AG09319 (cell line): ENCODE measurements at regions not wholly inside any gene's neighbourhood (a gene's known extent, or its start where the extent isn't known, plus 50 kb on each side); places are given as distances from the start of the nearest gene placed in this dataset.

Source experiments
- DNase-seq: peaks from one replicate; pipeline ENCODE4 v3.0.0-alpha.2; 2010; ENCODE audit warnings: low read depth; ENCODE audit errors: extremely low read depth
- CTCF ChIP-seq: IDR thresholded peaks from 2 replicates; pipeline ENCODE4 v1.5.1; 2011; ENCODE audit warnings: low read depth, mild to moderate bottlenecking, inconsistent platforms, low read length, moderate library complexity

GRCh38 chr5:8289779-8290178, 420.8 kb downstream of the MTRR start:
- no peak for TF ChIP-seq CTCF
- no peak for DNase-seq

GRCh38 chr5:8290721-8291120, 421.8 kb downstream of the MTRR start:
- no peak for TF ChIP-seq CTCF
- DNase-seq, result no peak

- no peak for DNase-seq
- TF ChIP-seq CTCF, result no peak
These were observed 422.7 kb downstream of the MTRR start for GRCh38 chr5:8291641-8292040.

GRCh38 chr5:8295141-8295540, 426.2 kb downstream of the MTRR start:
- TF ChIP-seq CTCF, result no peak
- DNase-seq, result no peak

- no peak for DNase-seq
- TF ChIP-seq CTCF, result no peak
These were observed 430.8 kb downstream of the MTRR start for GRCh38 chr5:8299716-8300115.

- DNase-seq, result no peak
- TF ChIP-seq CTCF, result no peak
These were observed 435.4 kb downstream of the MTRR start for GRCh38 chr5:8304341-8304740.

- no peak for DNase-seq
These were observed 437.4 kb downstream of the MTRR start for GRCh38 chr5:8306288-8306896.

More at GRCh38 chr5:8306288-8306896, 437.4 kb downstream of the MTRR start:
- no peak for TF ChIP-seq CTCF
